PC-9 (cell line): ENCODE measurements at regions not wholly inside any gene's neighbourhood (a gene's known extent, or its start where the extent isn't known, plus 50 kb on each side); places are given as distances from the start of the nearest gene placed in this dataset.

Experiments
- BruUV-seq: library from RNA; stranded (reverse); fragments of 400-500 nt; replicated peaks from 2 replicates; lab custom pipeline; 2021; lab: Mats Ljungman, UMichigan
- CTCF ChIA-PET: fragments of 300-600 bp; sonication (Branson Sonifier 250); formaldehyde crosslinking; loops from one replicate; lab custom pipeline; 2022; ENCODE audit warnings: antibody characterized with exemption; lab: Charles Lee
- POLR2A ChIA-PET: fragments of 300-600 bp; sonication (Branson Sonifier 250); formaldehyde crosslinking; loops from one replicate; lab custom pipeline; 2022; ENCODE audit warnings: antibody characterized with exemption; ENCODE audit not compliant: unreplicated experiment; lab: Charles Lee
- DNase-seq, 2 experiments: peaks; one replicate each; pipeline versions ENCODE4 v3.0.0 to v3.0.0-alpha.2; 2015 to 2022; ENCODE audit warnings: mixed read lengths in 1 of 2
- H2AFZ ChIP-seq: fragments of 200-600 bp; sonication (generic); 2 replicates; pipeline ENCODE4 v1.8.1; 2017; ENCODE audit warnings: antibody characterized with exemption
- H3F3A ChIP-seq: fragments of 200-600 bp; sonication (generic); 2 replicates; pipeline ENCODE4 v1.8.1; 2017; ENCODE audit warnings: antibody characterized with exemption, mild to moderate bottlenecking, low read depth; ENCODE audit not compliant: insufficient read depth
- H3K27ac ChIP-seq: fragments of 200-600 bp; sonication (generic); 2 replicates; pipeline ENCODE4 v1.6.1; 2016; ENCODE audit warnings: mixed run types
- H3K27me3 ChIP-seq: fragments of 200-600 bp; sonication (generic); 2 replicates; pipeline ENCODE4 v1.6.1; 2016; ENCODE audit warnings: low read depth, mixed run types; ENCODE audit not compliant: insufficient read depth
- H3K36me3 ChIP-seq: fragments of 200-600 bp; sonication (generic); 2 replicates; pipeline ENCODE4 v1.6.1; 2016; ENCODE audit warnings: low read depth, mixed run types
- H3K4me1 ChIP-seq: fragments of 200-600 bp; sonication (generic); replicated peaks from 2 replicates; pipeline ENCODE4 v1.6.1; 2016; ENCODE audit warnings: mixed run types; ENCODE audit not compliant: insufficient read depth
- H3K4me2 ChIP-seq: fragments of 200-600 bp; sonication (generic); 2 replicates; pipeline ENCODE4 v1.6.1; 2017; ENCODE audit warnings: mixed run types
- H3K4me3 ChIP-seq: fragments of 200-600 bp; sonication (generic); 2 replicates; pipeline ENCODE4 v1.6.1; 2016; ENCODE audit warnings: mixed run types
- H3K79me2 ChIP-seq: fragments of 200-600 bp; sonication (generic); 2 replicates; pipeline ENCODE4 v1.6.1; 2017; ENCODE audit warnings: low read depth, mixed run types
- H3K9me2 ChIP-seq: fragments of 200-600 bp; sonication (generic); 2 replicates; pipeline ENCODE4 v1.8.1; 2017; ENCODE audit warnings: mild to moderate bottlenecking; ENCODE audit not compliant: insufficient read depth
- H3K9me3 ChIP-seq: fragments of 200-600 bp; sonication (generic); 2 replicates; pipeline ENCODE4 v1.8.1; 2016; ENCODE audit warnings: low read depth; ENCODE audit not compliant: insufficient read depth
- H4K20me1 ChIP-seq: fragments of 200-600 bp; sonication (generic); 2 replicates; pipeline ENCODE4 v1.8.1; 2017; ENCODE audit not compliant: insufficient read depth
- CTCF ChIP-seq: fragments of 200-600 bp; sonication (generic); conservative IDR thresholded peaks from 2 replicates; pipeline ENCODE4 v1.6.1; 2017; ENCODE audit warnings: mixed run types, antibody characterized with exemption, mild to moderate bottlenecking, moderate library complexity
- EZH2 ChIP-seq: fragments of 200-600 bp; sonication (generic); IDR thresholded peaks from 2 replicates; pipeline ENCODE4 v1.8.0; 2017; ENCODE audit warnings: antibody characterized with exemption, low read depth
- intact Hi-C: fragments of 100-400 bp; cut with micrococcal nuclease; formaldehyde crosslinking; loops from one replicate; pipeline ENCODE4 v1.10.0; 2022; ENCODE audit not compliant: unreplicated experiment

GRCh38 chr10:132992433-132993215, 50.3 kb upstream of the CFAP46 start:
- Histone ChIP-seq H3K4me3 (no peak overlapping the region), H3F3A (no peaks in the 10 kb centered on the region), H3K27me3 (peaks cover 75% of the 10 kb centered on the region), H2AFZ (no peak overlapping the region), H4K20me1 (no peaks in the 10 kb centered on the region), H3K36me3 (no peaks in the 10 kb centered on the region), H3K4me1 (no peaks in the 10 kb centered on the region), H3K27ac (no peak overlapping the region), H3K9me2 (no peaks in the 10 kb centered on the region), H3K9me3 (no peaks in the 10 kb centered on the region), H3K79me2 (no peaks in the 10 kb centered on the region), H3K4me2 (no peak overlapping the region)
- ChIA-PET CTCF (no interaction called here), POLR2A (no interaction called here)
- TF ChIP-seq EZH2 (no peak), CTCF (no peak)
- no TSS peak for BruUV-seq
- intact Hi-C loops: no loop called here
- DNase-seq: no peak
